ENCODE measurements at regions not wholly inside any gene's neighbourhood (a gene's known extent, or its start where the extent isn't known, plus 50 kb on each side); places are given as distances from the start of the nearest gene placed in this dataset.

DNA sequence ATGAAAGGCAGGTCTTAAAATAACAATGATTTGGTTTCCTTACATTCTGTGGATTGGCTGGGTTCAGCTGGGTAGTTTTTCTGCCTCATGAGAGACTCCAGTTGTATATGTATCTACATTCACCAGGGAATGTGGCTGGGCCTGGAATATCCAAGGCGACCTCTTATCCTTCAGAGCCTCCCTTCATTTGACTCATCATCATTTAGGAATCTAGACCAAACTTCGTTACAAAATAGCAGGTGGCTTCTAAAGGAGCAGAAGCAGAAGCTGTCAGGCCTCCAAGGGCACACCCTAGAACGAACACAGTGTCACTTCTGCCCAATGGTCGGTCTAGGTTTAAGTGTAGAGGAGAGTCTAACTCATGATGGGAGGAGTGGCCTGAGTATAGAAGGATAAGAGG is 204.2 kb downstream of the EN1 start:
- peak; percentile 30 for DNase-seq
- Histone ChIP-seq H3K27ac (no peak overlapping the region), H3K4me3 (ENCODE audit: low read depth, low read length) (no peak overlapping the region), H3K36me3 (replicated peaks) (no peaks in the 10 kb centered on the region), H3K27me3 (replicated peaks) (no peaks in the 10 kb centered on the region)
- TF ChIP-seq, protein P1, sequence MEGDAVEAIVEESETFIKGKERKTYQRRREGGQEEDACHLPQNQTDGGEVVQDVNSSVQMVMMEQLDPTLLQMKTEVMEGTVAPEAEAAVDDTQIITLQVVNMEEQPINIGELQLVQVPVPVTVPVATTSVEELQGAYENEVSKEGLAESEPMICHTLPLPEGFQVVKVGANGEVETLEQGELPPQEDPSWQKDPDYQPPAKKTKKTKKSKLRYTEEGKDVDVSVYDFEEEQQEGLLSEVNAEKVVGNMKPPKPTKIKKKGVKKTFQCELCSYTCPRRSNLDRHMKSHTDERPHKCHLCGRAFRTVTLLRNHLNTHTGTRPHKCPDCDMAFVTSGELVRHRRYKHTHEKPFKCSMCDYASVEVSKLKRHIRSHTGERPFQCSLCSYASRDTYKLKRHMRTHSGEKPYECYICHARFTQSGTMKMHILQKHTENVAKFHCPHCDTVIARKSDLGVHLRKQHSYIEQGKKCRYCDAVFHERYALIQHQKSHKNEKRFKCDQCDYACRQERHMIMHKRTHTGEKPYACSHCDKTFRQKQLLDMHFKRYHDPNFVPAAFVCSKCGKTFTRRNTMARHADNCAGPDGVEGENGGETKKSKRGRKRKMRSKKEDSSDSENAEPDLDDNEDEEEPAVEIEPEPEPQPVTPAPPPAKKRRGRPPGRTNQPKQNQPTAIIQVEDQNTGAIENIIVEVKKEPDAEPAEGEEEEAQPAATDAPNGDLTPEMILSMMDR (IDR thresholded peaks at IDR 0.05; ENCODE audit: low read depth, low read length, missing control alignments), result no peak
- in situ Hi-C loops (cut with HindIII; ENCODE audit: low pct_ligation_motif_present, low sequenced_read_pairs), result no loop called here

- in situ Hi-C loops (cut with HindIII; ENCODE audit: low pct_ligation_motif_present, low sequenced_read_pairs), result no loop called here
Measured at GRCh38 chr2:118642501-118642900, 204.9 kb downstream of the EN1 start.

DNA sequence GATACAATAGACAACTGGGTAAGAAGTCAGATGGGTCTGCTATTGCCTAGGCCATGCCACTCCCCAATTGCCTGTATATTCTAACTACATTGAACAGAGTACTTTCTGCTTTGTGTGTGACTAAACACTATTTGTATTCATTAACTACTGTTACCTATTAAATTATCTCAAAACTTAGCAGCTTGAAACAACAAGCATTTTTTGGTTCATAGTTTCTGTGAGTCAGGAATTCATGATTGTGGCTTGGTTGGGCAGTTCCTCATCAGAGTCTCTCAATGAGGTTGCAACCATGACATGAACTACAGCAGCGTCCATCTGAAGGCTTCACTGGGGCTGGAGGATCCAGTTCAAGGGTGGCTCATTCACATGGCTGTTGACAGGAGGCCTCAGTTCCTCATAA is 205.7 kb downstream of the EN1 start:
- Histone ChIP-seq H3K4me3 (ENCODE audit: low read depth, low read length) (no peak overlapping the region), H3K27me3 (replicated peaks) (no peaks in the 10 kb centered on the region), H3K36me3 (replicated peaks) (no peaks in the 10 kb centered on the region), H3K27ac (no peak overlapping the region)
- TF ChIP-seq, protein P1 (IDR thresholded peaks at IDR 0.05; ENCODE audit: low read depth, low read length, missing control alignments), result no peak
- no peak for DNase-seq
- in situ Hi-C loops (cut with HindIII; ENCODE audit: low pct_ligation_motif_present, low sequenced_read_pairs), result no loop called here

More at GRCh38 chr2:118642501-118642900, 204.9 kb downstream of the EN1 start:
- no peaks in the 10 kb centered on the region for H3K27me3 ChIP-seq (replicated peaks)
- TF ChIP-seq, protein P1 (IDR thresholded peaks at IDR 0.05; ENCODE audit: low read depth, low read length, missing control alignments), result no peak
- no peak overlapping the region for H3K4me3 ChIP-seq (ENCODE audit: low read depth, low read length)
- H3K27ac ChIP-seq, result no peak overlapping the region
- no peak for DNase-seq
- H3K36me3 ChIP-seq (replicated peaks), result no peaks in the 10 kb centered on the region

DNA sequence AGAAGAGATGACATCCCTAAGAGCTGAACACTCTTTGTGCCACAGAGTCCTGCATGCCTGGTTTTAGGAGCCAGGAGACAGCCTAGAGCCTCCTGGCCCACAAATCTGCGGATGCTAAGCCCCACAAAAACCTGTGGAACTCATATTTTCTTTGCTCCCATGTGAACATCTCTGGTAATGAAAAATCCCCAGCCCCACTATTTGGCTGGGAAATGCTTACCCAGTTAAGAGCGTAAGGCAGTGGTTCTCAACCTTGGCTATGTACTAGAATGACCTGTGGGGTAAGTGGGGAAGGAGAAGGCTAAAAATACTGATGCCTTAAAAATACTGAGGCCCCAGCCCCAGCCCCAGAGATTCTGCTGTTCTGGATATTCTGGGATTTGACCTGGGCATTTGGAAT is 208.1 kb downstream of the EN1 start:
- in situ Hi-C loops (cut with HindIII; ENCODE audit: low pct_ligation_motif_present, low sequenced_read_pairs), result no loop called here

GRCh38 chr2:118638453-118638852 is 209.0 kb downstream of the EN1 start:
- no peaks in the 10 kb centered on the region for H3K36me3 ChIP-seq (replicated peaks)
- no peak overlapping the region for H3K4me3 ChIP-seq (ENCODE audit: low read depth, low read length)
- no peaks in the 10 kb centered on the region for H3K27me3 ChIP-seq (replicated peaks)
- DNase-seq, result no peak
- TF ChIP-seq, protein P1 (IDR thresholded peaks at IDR 0.05; ENCODE audit: low read depth, low read length, missing control alignments), result no peak
- no peak overlapping the region for H3K27ac ChIP-seq
- in situ Hi-C loops (cut with HindIII; ENCODE audit: low pct_ligation_motif_present, low sequenced_read_pairs), result no loop called here

More for the DNA sequence above, 208.1 kb downstream of the EN1 start:
- H3K4me3 ChIP-seq (ENCODE audit: low read depth, low read length), result no peak overlapping the region
- no peak for DNase-seq
- no peak overlapping the region for H3K27ac ChIP-seq
- TF ChIP-seq, protein P1 (IDR thresholded peaks at IDR 0.05; ENCODE audit: low read depth, low read length, missing control alignments), result no peak
- H3K36me3 ChIP-seq (replicated peaks), result no peaks in the 10 kb centered on the region
- H3K27me3 ChIP-seq (replicated peaks), result no peaks in the 10 kb centered on the region

DNA sequence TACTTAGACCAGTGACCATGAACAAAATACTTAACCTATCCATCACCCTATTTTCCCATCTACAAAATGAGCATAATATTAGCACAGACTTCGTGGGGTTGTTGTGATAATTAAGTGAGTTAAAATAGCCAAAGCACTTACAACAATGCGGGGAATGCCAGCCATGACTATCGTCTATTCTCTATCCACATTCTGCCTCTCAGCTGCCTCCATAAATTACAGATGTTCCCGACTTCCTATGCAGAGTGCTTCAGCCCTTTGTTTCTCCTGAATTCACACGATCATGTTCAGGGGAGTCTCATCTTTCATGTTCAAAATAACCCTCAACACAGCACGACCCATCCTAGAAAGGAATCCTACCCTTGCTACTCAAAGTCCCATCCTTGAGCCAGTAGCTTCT is 211.6 kb downstream of the EN1 start:
- in situ Hi-C loops (cut with HindIII; ENCODE audit: low pct_ligation_motif_present, low sequenced_read_pairs), result no loop called here
- Histone ChIP-seq H3K36me3 (replicated peaks) (no peaks in the 10 kb centered on the region), H3K4me3 (ENCODE audit: low read depth, low read length) (no peak overlapping the region), H3K27me3 (replicated peaks) (no peaks in the 10 kb centered on the region), H3K27ac (no peak overlapping the region)
- TF ChIP-seq, protein P1 (IDR thresholded peaks at IDR 0.05; ENCODE audit: low read depth, low read length, missing control alignments), result no peak
- no peak for DNase-seq
